CD4-positive, alpha-beta T cell (primary cell): ENCODE measurements at regions not wholly inside any gene's neighbourhood (a gene's known extent, or its start where the extent isn't known, plus 50 kb on each side); places are given as distances from the start of the nearest gene placed in this dataset.

Source experiments
- ATAC-seq: fragments of 200-7000 bp; cut with Tn5 transposase; one replicate; pipeline ENCODE4 v1.10.0; 2022; ENCODE audit warnings: mild to moderate bottlenecking; ENCODE audit not compliant: poor library complexity
- CTCF ChIA-PET: fragments of 350-600 bp; sonication (Branson Sonifier 250); formaldehyde crosslinking; loops from one replicate; lab custom pipeline; 2021; ENCODE audit warnings: antibody characterized with exemption, inconsistent platforms; lab: Charles Lee
- POLR2A ChIA-PET: fragments of 350-600 bp; sonication (Branson Sonifier 250); formaldehyde crosslinking; loops from one replicate; lab custom pipeline; 2021; ENCODE audit warnings: antibody characterized with exemption, inconsistent platforms; lab: Charles Lee
- DNase-seq, 14 experiments: peaks; one replicate each; pipeline ENCODE4 v3.0.0-alpha.2; 2013 to 2020; ENCODE audit warnings: mixed read lengths in 2 of 14
- H3K27ac ChIP-seq, 2 donors: one replicate each; pipeline versions ENCODE4 v1.5.1 to v1.7.0; 2013; ENCODE audit warnings: low read length in 2 of 2, low read depth in 1 of 2, mild to moderate bottlenecking in 1 of 2
- H3K27me3 ChIP-seq, 2 experiments: 1 replicate in 1 of 2; 2 replicates in 1 of 2; pipeline versions ENCODE4 v1.6.1 to v1.7.0; 2013; ENCODE audit warnings: low read length in 2 of 2, control low read depth in 1 of 2, mild to moderate bottlenecking in 1 of 2, moderate library complexity in 1 of 2; ENCODE audit not compliant: insufficient read depth in 2 of 2, control insufficient read depth in 1 of 2
- H3K36me3 ChIP-seq: one replicate; pipeline ENCODE4 v1.6.1; 2013; ENCODE audit warnings: low read length, control low read depth; ENCODE audit not compliant: insufficient read depth
- H3K4me1 ChIP-seq: one replicate; pipeline ENCODE4 v1.6.1; 2013; ENCODE audit warnings: low read length, control low read depth; ENCODE audit not compliant: insufficient read depth
- H3K4me3 ChIP-seq: one replicate; pipeline ENCODE4 v1.5.1; 2013; ENCODE audit warnings: mild to moderate bottlenecking, low read length, moderate library complexity
- H3K9me3 ChIP-seq, 2 experiments: 1 replicate in 1 of 2; 2 replicates in 1 of 2; pipeline versions ENCODE4 v1.6.1 to v1.7.0; 2013; ENCODE audit warnings: low read length in 2 of 2, mild to moderate bottlenecking in 2 of 2, control low read depth in 1 of 2, moderate library complexity in 1 of 2; ENCODE audit not compliant: control insufficient read depth in 1 of 2, insufficient read depth in 1 of 2
- H3K27ac Mint-ChIP-seq: one replicate; pipeline ENCODE4 v1.8.0; 2020; ENCODE audit warnings: mixed read lengths
- H3K27me3 Mint-ChIP-seq: one replicate; pipeline ENCODE4 v1.8.0; 2021; ENCODE audit warnings: mixed read lengths
- H3K36me3 Mint-ChIP-seq: one replicate; pipeline ENCODE4 v1.8.0; 2021; ENCODE audit warnings: low read depth, mixed read lengths
- H3K4me1 Mint-ChIP-seq: one replicate; pipeline ENCODE4 v1.8.0; 2021; ENCODE audit warnings: low read depth, mixed read lengths
- H3K4me3 Mint-ChIP-seq: one replicate; pipeline ENCODE4 v1.8.0; 2020; ENCODE audit warnings: mild to moderate bottlenecking, mixed read lengths
- H3K9me3 Mint-ChIP-seq: one replicate; pipeline ENCODE4 v1.8.0; 2020; ENCODE audit warnings: mixed read lengths
- intact Hi-C, 2 experiments: fragments of 100-400 bp; cut with DNase I in 1 of 2; cut with micrococcal nuclease in 1 of 2; formaldehyde crosslinking; loops; one replicate each; pipeline versions ENCODE4 v1.15.1 to v1.9.0; 2023 to 2025; cut with DNase I, micrococcal nuclease
- TF ChIP-seq, protein P1 (sequence below): fragments of 200-600 bp; IDR thresholded peaks from one replicate; pipeline ENCODE4 v1.8.0; 2022; ENCODE audit warnings: antibody characterized with exemption, mild to moderate bottlenecking

DNA sequence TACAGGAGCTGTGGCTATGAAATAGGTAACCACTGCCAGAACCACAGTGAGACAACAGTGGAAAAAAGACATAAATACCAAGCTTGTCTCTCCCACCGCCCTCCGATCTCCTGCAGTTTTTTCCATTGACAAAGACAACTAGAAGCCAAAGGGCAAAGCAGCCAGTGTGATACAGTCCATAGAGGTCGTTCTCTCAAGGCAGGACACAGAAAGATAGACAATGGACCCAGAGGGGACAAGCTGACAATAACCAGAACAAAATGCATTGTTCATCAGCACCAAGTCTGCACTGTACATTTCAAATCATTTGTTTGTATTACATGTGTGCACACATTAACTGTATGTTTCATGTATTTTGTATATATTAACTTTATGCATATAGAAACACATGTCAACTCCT is 233.0 kb upstream of the NOL4 start:
- DNase-seq (no peak), ATAC-seq (no peak)
- Histone ChIP-seq H3K4me3 (no peak overlapping the region), H3K36me3 (no peaks in the 10 kb centered on the region), H3K4me1 (no peaks in the 10 kb centered on the region), H3K9me3 (peaks cover 0 to 5% of the 10 kb centered on the region in 2 experiments), H3K27me3 (no peaks in the 10 kb centered on the region), H3K27ac (no peak overlapping the region)
- Mint-ChIP-seq H3K27me3 (no peaks in the 10 kb centered on the region), H3K4me3 (no peak overlapping the region), H3K9me3 (peaks cover 12% of the 10 kb centered on the region), H3K27ac (no peak overlapping the region), H3K4me1 (no peaks in the 10 kb centered on the region), H3K36me3 (no peaks in the 10 kb centered on the region)
- POLR2A ChIA-PET = no interaction called here
- CTCF ChIA-PET = no interaction called here
- intact Hi-C loops = no loop called here
- TF ChIP-seq, protein P1, sequence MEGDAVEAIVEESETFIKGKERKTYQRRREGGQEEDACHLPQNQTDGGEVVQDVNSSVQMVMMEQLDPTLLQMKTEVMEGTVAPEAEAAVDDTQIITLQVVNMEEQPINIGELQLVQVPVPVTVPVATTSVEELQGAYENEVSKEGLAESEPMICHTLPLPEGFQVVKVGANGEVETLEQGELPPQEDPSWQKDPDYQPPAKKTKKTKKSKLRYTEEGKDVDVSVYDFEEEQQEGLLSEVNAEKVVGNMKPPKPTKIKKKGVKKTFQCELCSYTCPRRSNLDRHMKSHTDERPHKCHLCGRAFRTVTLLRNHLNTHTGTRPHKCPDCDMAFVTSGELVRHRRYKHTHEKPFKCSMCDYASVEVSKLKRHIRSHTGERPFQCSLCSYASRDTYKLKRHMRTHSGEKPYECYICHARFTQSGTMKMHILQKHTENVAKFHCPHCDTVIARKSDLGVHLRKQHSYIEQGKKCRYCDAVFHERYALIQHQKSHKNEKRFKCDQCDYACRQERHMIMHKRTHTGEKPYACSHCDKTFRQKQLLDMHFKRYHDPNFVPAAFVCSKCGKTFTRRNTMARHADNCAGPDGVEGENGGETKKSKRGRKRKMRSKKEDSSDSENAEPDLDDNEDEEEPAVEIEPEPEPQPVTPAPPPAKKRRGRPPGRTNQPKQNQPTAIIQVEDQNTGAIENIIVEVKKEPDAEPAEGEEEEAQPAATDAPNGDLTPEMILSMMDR = no peak

DNA sequence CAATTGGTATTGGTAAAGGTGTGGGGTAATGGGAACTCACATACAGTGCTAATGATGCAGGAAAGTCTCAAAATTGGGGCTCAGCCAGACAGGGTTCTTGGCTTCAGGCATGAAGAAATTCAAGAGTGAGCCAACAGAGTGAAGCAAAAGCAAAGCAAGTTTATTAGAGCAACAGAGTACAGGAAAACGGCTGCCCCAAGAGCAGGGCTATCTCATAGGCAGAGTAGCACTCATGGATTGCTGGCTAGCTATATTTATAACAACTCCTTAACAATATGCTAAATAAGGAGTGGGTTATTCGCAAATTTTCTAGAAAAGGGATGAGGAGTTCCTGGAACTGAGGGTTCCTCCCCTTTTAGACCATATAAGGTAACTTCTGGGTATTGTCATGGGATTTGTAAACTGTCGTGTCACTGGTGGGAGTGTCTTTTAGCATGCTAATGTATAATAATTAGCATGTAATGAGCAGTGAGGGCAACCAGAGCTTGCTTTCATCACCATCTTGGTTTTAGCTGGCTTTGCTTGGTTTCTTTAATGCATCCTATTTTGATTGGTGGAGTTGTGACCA is 233.8 kb upstream of the NOL4 start:
- peaks cover 0 to 8% of the 10 kb centered on the region in 2 experiments for H3K9me3 ChIP-seq
- no peak for DNase-seq
- TF ChIP-seq, protein P1 = no peak
- H3K27me3 ChIP-seq = no peaks in the 10 kb centered on the region
- no peak for ATAC-seq
- Mint-ChIP-seq H3K27me3 (no peaks in the 10 kb centered on the region), H3K27ac (no peak overlapping the region), H3K9me3 (peaks cover 12% of the 10 kb centered on the region), H3K36me3 (no peaks in the 10 kb centered on the region), H3K4me3 (no peak overlapping the region), H3K4me1 (no peaks in the 10 kb centered on the region)
- H3K36me3 ChIP-seq = no peaks in the 10 kb centered on the region
- intact Hi-C loops = no loop called here
- ChIA-PET POLR2A (no interaction called here), CTCF (no interaction called here)
- H3K4me1 ChIP-seq = no peaks in the 10 kb centered on the region
- H3K27ac ChIP-seq = no peak overlapping the region
- no peak overlapping the region for H3K4me3 ChIP-seq

DNA sequence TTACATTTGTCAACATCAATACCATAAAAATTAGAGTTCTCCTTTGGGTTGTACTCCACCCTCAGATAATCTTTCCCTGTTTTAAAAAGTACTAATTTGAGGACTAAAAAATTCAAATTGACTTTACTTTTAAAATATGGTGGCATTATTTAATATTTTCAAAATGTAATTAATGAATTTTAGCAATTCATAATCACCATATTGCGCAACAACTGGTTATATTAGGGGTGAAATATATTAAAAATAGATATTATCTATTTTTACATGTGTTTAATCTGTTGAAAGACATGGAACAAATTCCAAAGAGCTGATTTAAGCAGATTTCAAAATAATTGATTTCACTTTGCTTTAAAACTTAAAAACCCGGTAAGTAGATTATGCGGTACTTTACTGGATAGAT is 236.6 kb upstream of the NOL4 start:
- CTCF ChIA-PET = no interaction called here
- peaks cover 13% of the 10 kb centered on the region for H3K9me3 Mint-ChIP-seq
- ATAC-seq (no peak), DNase-seq (no peak)
- no peaks in the 10 kb centered on the region for H3K4me1 Mint-ChIP-seq
- no peak overlapping the region for H3K27ac ChIP-seq
- no peaks in the 10 kb centered on the region for H3K27me3 Mint-ChIP-seq
- intact Hi-C loops = no loop called here
- no peaks in the 10 kb centered on the region for H3K4me1 ChIP-seq
- peaks cover 0 to 5% of the 10 kb centered on the region in 2 experiments for H3K9me3 ChIP-seq
- no peaks in the 10 kb centered on the region for H3K36me3 ChIP-seq
- no peak overlapping the region for H3K4me3 Mint-ChIP-seq
- TF ChIP-seq, protein P1 = no peak
- H3K4me3 ChIP-seq = no peak overlapping the region
- H3K27me3 ChIP-seq = no peaks in the 10 kb centered on the region
- H3K36me3 Mint-ChIP-seq = no peaks in the 10 kb centered on the region
- POLR2A ChIA-PET = no interaction called here
- H3K27ac Mint-ChIP-seq = no peak overlapping the region
